8988T (cell line): ENCODE measurements at regions not wholly inside any gene's neighbourhood (a gene's known extent, or its start where the extent isn't known, plus 50 kb on each side); places are given as distances from the start of the nearest gene placed in this dataset.
"Not testable (repeated sequence)": the region's sequence is repeated elsewhere in the genome, so short reads cannot be mapped to it uniquely, and the experiment has no call there.

ENCODE experiments used
- DNase-seq: peaks from one replicate; pipeline ENCODE4 v3.0.0; 2011

DNA sequence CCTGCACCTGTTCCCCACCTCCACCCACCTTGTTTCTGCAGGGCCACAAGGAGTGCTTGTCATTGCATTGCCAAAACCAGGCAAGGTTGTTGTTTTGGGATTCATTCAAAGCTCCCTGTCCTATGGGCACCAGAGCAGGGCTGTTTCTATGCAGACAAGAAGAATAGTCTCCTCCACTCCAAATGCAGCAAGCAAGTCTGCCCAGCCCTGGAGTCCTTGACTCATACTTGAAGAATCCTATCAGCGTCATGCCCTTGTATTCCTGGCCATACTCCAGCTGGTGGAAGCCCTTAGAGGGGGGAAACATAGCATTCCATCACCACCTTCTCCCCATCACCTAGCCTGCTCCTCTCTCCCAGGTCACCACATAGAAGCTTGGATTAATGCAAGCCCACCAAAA lies 145.3 kb upstream of the ECI2 start:
- peak; percentile 50 for DNase-seq

DNA sequence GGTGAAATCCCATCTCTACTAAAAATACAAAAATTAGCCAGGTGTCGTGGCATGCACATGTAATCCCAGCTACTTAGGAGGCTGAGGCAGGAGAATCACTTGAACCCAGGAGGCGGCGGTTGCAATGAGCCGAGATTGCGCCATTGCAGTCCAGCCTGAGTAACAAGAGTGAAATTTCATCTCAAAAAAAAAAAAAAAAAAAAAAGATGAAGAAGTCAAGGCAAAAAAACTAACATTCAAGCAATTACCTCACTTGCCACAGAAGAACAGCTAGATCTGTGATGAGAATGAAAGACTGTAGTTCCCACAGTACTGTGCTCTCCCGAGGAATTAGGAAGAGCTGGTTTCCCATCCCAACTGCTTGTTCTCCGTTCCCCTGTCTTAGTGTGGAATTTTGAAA lies 144.7 kb upstream of the ECI2 start:
- DNase-seq, result no peak

DNA sequence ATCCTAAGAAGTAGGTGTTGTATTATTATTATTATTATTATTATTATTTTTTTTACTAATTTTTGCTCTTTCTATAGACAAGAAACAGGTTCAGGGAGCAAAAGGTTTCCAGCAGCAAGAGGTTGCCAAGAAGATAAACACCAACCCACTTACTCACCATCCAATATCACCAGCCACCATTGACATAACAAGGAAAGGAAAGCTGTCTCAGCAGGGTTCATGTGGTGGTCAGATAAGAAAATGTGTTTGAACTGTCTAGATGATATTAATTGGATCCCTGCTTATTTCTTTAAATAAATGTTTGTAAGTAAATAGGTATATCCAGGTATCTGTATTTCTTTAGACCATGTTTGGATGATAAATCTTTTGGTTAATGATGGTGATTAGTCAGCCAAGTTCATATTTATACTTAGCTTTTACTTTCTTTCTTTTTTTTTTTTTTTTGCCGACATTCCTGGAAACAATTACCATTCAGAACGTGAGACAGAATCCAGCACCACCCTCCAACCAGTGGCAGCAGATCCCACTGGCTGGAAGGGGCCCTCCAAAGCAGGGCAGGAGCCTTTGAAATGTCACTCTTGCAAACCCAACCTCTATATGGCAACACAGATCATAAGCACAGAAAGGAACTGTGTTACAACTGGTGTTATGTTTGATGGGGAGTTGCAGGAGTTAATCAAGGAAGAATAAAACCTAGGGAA lies 139.2 kb upstream of the ECI2 start:
- DNase-seq, result no peak

DNA sequence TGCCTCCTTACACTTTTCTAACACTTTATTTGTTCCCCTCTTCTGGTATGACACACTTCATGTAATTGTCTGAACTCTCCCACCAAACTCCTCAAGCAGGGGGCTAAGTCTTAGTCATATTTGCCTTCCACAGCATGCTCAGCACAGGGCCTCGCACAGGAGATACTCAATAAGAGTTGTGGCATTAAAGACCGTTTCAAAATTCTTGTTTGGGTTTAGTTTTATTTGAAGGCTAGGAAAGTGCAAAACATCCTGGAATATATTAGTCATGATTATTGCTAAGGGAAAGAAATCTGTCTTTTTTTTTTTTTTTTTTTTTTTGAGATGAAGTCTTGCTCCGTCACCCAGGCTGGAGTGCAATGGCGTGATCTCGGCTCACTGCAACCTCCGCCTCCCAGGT lies 137.6 kb upstream of the ECI2 start:
- DNase-seq, result no peak

DNA sequence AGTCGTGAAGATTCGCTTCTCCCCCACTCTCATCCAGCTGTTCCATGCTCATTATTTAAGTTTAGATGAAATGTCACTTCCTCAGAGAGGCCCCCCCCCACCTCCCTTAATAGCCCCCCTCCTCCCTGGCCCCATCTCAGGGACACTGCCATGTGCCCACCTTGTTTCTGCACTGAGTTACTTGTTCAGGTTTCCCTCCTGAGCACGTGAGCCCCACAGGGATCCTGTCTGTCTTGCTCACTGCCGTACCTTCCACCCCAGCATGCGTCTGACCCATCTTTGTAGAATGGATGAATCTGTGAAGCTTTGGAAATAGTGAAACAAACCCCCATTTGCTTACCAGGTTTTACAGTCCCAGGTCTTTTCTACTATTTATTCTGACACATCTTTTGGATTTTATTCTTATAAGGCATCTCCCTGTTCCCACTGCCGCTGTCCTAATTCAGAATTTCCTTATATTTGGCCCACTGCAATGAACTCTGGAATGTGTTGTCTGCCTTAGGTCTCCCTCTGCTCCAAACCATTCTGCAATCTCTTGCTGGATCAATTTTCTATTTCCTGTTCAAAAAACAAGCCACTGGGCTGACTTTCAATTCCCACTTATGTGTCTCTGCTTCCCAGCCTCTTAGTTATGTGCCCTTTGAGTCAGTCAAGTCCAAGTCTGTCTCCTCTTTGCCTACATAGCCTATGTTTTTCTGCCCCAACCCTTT lies 136.5 kb upstream of the ECI2 start:
- DNase-seq, result no peak

DNA sequence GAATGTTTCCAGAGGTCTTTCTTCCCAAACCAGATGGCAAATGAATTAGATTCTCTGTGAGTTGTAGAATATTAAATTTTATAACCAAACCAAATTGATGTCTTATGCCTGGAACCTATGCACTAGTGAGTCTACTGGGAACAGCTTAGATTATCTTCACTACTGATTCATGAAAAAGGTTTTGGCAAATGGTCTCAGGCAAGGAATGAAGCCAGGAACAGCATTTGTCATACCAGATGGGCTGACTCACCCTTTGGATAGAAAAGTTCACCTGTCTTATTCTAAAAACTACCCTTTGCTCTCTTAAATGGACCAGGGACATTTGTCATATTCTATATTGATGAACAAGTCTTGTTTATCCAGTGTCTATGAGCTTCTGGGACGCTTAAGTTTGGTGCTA lies 135.4 kb upstream of the ECI2 start:
- DNase-seq, result no peak

DNA sequence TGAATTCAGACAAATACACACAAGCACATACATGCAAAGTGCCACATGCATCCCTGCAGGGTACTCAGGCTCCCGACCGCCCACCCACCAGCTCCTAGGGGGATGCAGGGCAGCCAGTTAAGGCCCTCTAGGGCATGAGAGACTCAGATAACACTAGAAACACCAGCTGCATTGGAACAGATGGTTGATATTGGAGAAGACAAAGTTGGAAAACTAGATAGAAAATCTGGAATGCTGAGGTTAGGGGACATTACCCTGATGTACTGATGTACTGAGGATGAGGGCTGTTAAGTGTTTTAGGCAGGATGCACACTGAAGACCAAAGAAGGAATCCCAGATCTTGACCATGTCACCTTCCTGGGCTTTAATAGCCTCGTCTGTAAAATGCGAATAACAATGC lies 134.6 kb upstream of the ECI2 start:
- no peak for DNase-seq

DNA sequence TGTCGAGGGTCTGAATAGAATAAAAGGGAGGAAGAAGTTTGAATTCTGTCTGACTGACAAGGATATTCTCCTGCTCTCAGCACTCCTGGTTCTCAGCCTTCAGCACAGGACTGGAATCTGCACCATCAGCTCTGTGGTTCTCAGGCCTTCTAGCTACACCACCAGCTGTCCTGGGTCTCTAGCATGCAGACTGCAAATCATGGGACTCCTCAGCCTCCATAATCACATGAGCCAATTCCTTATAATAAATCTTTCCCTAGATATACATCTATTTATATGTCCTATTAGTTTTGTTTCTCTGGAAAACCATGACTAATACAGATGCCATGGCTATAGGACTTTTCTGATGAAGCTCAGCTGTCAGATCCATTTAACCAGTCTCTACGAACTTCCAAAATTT lies 132.8 kb upstream of the ECI2 start:
- no peak for DNase-seq

DNA sequence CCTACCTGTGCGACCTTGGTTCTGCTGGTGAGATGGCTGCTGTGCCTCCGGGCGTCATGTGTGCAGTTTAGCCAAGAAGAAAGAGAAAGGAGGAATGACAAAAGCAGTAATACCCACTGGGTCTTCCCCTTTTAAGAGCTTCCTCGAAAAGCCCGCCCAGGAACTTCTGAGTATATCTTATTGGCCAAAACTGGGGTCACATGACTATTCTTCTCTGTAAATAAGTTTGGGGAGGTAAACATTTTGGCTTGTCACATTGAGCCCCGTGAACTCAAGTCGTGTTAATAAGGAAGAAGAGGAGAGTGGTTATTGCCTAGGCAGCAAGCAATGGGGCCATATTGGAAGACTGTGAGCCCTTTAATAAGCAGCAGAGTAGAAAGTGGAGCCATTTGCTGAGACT lies 130.4 kb upstream of the ECI2 start:
- no peak for DNase-seq

DNA sequence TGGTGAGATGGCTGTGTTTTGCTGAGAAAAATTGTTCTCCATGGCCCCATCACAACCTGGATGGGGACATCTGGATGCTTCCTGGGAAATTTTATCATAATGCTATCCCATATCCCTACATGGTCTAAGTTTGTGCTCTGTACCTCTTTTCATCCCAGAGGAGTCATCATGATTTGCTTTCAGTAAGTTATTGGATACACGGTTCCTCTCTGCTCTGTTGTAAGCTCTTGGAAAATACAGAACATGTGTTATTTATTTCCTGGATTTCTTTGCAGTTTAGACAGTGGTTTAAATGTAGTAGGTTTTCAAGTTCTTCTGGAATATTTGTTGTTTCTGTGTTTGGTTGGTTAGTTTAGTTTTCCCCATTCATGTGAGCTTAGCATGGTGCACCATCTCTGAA lies 129.2 kb upstream of the ECI2 start:
- DNase-seq, result no peak

DNA sequence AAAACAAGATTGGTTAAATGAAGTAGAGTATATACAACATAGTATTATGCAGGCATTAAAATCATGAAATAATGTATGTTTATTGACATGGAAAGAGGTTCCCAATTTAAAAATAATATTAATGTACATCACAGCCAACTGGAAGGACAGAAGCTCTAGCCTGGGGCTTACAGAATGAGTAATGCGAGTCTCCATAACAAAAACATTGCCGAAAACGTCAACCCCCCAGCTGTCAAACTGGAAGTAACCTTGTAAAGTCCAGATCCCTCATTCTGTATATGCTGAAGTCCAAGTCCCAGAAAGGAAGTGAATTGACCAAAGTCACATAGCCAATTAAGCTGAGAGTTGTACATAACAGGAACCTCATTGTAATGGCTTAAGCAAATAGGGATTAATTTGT lies 128.7 kb upstream of the ECI2 start:
- no peak for DNase-seq

DNA sequence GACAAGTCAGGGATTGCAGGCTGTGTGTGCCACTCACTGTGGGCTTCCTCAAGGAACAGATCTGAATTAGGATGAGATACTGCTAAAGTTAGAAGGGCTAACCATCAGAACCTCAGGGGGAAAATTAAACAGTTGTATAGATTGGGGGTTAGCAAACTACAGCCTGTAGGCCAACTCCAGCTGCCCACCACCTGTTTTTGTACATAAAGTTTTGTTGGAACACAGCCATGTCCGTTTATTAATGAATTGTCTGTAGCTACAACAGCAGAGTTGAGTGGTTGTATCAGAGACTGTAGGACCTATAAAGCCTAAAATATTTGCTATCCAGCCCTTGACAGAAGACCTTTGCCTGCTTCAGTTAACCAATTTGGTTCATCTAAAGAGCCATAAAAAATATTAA lies 127.2 kb upstream of the ECI2 start:
- DNase-seq, result no peak

DNA sequence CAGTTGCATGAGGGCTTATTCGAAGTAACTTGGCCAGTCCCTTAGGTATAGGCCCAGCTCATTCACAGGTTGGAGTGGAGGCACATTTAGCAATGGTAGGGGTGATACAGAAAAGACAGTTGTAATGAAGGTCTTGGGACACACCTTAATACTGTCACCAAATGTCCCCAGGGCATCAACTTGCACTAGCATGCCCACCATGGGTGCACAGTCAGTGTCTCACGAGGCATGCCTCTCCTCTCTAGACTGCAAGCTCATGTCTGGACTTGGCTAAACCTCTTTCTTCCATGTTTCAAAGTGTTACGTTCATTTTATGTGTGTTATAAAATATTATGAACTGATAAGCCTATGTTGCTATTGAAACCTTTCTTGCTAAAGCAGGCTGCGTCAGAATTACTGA lies 124.0 kb upstream of the ECI2 start:
- no peak for DNase-seq

DNA sequence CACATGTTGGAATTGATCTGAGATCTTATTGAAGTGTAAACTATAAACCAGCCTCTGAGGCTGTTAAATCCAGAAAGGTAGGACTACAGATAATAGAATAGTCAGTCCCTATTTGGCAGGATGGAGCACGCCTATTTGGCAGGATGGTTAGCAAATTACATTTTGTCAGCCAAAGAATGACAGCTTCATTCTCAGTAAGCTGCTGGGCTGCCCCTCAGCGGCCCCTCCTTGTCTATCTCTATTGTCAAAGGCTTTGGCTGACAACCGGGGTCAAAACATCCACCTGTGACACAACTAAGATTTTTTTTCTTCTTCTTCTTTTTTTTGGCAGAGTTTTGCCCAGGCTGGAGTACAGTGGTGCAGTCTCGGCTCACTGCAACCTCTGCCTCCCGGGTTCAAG lies 123.4 kb upstream of the ECI2 start:
- DNase-seq, result no peak

DNA sequence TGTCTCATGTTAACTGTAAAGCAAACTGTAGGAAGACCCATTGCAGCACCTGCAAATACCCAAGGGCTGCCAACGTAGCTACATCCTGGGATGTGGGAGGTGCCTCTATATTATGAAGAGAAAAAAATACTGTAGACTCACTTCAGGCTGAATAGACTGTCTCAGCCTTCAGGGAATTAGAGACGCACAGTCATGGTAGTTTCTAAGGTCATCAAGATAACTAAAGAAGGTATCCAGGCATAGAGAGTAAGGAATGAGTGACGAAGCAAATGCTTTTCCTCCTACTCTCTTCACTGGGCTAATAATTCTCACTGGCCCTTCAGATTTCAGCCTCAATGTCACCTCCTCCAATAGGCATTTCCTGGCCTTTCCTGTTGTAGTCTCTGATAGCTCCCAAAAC lies 121.6 kb upstream of the ECI2 start:
- DNase-seq, result no peak

DNA sequence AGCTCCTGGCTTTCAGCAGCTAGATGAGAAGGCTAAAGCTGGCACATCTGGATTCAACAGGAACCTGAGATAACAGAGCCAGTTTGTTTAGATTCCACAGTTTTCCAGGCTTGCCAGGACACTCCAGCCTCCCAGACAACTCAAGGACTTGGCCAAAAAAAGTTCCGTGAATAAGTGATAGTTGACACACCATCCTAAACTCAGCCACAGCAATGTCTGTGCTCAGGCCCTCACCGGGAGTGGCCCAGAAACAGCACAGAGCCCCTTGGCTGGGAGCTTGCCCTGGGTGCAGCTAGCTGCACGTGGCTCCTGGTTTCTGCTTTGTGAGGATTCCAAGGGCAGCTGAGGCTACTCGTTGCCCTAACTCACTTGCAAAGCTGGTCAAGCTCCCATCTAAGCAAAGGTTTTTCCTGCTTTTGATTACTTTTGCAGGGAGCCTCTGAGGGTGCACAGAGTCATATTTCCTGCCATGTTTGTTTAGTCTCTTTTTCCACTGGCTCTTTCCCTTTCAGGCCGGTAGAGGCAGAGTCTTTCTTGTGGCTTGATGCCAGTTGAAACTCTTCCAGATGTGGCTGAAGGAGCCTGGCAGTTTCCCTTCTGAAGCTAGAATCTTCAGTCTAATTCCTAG lies 118.3 kb upstream of the ECI2 start:
- peak; percentile 20 for DNase-seq

DNA sequence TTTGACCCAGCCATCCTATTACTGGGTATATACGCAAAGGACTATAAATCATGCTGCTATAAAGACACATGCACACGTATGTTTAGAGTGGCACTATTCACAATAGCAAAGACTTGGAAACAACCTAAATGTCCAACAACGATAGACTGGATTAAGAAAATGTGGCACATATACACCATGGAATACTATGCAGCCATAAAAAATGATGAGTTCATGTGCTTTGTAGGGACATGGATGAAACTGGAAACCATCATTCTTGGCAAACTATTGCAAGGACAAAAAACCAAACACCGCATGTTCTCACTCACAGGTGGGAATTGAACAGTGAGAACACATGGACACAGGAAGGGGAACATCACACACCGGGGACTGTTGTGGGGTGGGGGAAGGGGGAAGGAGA lies 117.1 kb upstream of the ECI2 start:
- not testable (repeated sequence) for DNase-seq

DNA sequence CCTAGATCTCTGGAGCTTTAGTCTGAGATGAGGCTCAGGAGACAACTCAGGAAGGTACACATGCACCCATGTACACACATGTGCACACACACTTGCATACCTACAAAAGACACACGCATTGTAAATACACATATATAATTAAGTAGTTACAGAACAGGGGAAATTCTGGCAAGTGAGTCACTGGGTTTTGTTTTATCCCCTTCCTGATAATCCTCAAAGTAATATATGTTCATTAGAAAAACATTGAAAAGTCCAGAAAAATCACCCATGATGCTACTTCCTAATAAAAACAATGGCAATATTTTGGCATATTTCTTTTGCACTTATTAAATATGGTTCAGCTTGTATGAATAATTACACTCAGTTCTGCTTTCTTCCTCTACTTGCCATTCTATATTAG lies 115.3 kb upstream of the ECI2 start:
- DNase-seq, result no peak

DNA sequence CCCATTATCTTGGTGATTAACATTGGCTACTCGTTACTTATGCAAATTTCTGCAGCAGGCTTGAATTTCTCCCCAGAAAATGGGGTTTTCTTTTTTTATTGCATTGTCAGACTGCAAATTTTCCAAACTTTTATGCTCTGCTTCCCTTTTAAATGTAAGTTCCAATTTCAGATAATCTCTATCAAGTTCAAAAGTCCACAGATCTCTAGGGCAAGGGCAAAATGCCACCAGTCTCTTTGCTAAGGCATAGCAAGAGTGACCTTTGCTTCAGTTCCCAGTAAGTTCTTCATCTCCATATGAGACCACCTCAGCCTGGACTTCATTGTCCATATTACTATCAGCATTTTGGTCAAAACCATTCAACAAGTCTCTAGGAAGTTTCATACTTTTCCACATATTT lies 108.5 kb upstream of the ECI2 start:
- not testable (repeated sequence) for DNase-seq

DNA sequence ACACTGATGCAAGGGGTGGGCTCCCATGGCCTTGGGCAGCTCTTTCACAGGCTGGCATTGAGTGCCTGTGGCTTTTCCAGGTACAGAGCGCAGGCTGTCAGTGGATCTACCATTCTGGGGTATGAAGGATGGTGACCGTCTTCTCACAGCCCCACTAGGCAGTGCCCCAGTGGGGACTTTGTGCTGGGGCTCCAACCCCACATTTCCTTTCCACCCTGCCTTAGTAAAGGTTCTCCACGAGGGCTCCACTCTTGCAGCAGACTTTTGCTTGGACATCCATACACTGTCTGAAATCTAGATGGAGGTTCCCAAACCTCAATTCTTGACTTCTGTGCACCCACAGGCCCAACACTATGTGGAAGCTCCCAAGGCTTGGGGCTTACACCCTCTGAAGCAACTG lies 107.9 kb upstream of the ECI2 start:
- no peak for DNase-seq

DNA sequence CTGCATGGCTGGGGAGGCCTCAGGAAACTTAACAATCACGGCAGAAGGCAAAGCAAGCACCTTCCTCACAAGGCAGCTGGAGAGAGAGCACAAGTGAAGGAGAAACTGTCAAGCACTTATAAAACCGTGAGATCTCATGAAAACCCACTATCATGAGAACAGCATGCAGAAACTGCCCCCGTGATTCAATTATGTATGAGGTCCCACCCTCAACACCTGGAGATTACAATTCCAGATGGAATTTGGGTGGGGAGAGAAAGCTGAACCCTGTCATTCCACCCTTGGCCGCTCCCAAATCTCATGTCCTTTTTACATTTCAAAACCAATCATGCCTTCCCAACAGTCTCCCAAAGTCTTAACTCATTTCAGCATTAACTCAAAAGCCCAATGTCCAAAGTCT lies 107.2 kb upstream of the ECI2 start:
- no peak for DNase-seq

DNA sequence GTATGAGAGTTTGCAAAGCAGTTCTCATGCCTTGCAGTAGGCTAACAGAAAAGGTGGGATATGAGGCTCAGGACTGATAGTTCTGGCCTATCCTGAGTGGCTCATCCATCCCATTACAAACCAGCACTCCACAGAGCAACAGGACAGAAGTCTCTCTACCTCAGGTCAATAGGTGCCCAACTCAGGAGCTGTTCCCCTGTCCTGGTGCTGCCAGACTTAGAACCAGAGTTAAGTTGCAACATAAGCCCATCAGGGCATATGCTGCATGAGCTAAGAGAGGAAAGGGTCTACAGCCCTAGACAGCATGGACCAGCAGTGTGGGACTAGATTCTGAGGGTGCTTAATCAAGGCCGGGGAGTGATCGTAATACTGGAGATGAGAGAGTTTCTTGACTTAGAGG lies 104.8 kb upstream of the ECI2 start:
- DNase-seq, result no peak

DNA sequence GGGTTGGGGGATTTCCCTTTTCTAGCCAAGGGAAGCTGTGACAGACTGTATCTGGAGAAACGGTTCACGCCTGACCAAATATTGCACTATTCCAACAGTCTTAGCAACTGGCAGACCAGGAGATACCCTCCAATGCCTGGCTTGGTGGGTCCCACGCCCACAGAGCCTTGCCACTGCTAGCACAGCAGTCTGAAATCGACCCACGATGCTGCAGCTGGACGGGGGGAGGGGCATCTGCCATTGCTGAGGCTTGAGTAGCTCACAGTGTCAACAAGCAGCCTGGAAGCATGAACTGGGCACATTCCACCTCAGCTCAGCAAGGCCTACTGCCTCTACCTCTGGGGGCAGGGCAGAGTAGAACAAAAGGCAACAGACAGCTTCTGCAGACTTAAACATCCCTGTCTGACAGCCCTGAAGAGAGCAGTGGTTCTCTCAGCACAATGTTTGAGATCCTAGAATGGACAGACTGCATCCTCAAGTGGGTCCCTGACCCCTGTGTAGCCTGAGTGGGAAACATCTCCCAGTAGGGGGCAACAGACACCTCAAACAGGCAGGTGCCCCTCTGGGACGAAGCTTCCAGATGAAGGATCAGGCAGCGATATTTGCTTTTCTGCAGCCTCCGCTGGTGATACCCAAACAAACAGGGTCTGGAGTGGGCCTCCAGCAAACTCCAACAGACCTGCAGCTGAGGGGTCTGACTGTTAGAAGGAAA lies 89.9 kb upstream of the ECI2 start:
- DNase-seq, result no peak
